ENCODE measurements at regions not wholly inside any gene's neighbourhood (a gene's known extent, or its start where the extent isn't known, plus 50 kb on each side); places are given as distances from the start of the nearest gene placed in this dataset.

- no peak overlapping the region for H4K8ac ChIP-seq (ENCODE audit: low read length)
- peak overlapping the region; percentile 77 for H3K9ac ChIP-seq (ENCODE audit: low read length)
- H3K23ac ChIP-seq (ENCODE audit: low read length in 2 of 2), result no peak overlapping the region
- H2BK120ac ChIP-seq (ENCODE audit: low read depth, low read length), result no peak overlapping the region
- no peaks in the 10 kb centered on the region for H3K9me3 ChIP-seq (ENCODE audit: control insufficient read depth, low read length)
- H2BK15ac ChIP-seq (ENCODE audit: low read depth, poor library complexity, severe bottlenecking), result no peak overlapping the region
- peak; percentile 95 for DNase-seq
- H3K18ac ChIP-seq (ENCODE audit: low read depth in 1 of 2, low read length in 2 of 2), result no peak overlapping the region
- no peaks in the 10 kb centered on the region for H3K27me3 ChIP-seq (ENCODE audit: control insufficient read depth in 1 of 2, insufficient read depth in 1 of 2, low read length in 2 of 2)
- peak overlapping the region; percentile 82 for H2BK5ac ChIP-seq (ENCODE audit: low read depth, low read length, poor library complexity, severe bottlenecking)
- WGBS, result 0% methylated on average over 1 of the region's 1 CpG
- no peak overlapping the region for H2AFZ ChIP-seq (ENCODE audit: low read depth, low read length)
- no peak overlapping the region for H3K14ac ChIP-seq (ENCODE audit: low read length in 2 of 2)
- H2AK5ac ChIP-seq (ENCODE audit: low read length, severe bottlenecking), result no peak overlapping the region
- no peak overlapping the region for H4K91ac ChIP-seq (ENCODE audit: low read length)
- no peak overlapping the region for H3K4ac ChIP-seq (ENCODE audit: low read depth in 1 of 2, low read length in 2 of 2)
- no peaks in the 10 kb centered on the region for H3K79me1 ChIP-seq (replicated peaks; ENCODE audit: low read length, poor library complexity, severe bottlenecking)
- peaks cover 3% of the 10 kb centered on the region for H3K4me1 ChIP-seq (ENCODE audit: control insufficient read depth, insufficient read depth, low read depth, low read length)
- peak overlapping the region in 1 of 2 experiments; percentile 20 for H3K4me3 ChIP-seq (ENCODE audit: insufficient read depth in 1 of 2, low read depth in 1 of 2, low read length in 2 of 2)
- no peak overlapping the region for H2BK12ac ChIP-seq (ENCODE audit: low read length in 2 of 2)
- no peak overlapping the region for H3K4me2 ChIP-seq (ENCODE audit: low read length, poor library complexity, severe bottlenecking)
- H3K27ac ChIP-seq (ENCODE audit: low read length, poor library complexity, severe bottlenecking), result peak overlapping the region; percentile 96
- no peaks in the 10 kb centered on the region for H3K36me3 ChIP-seq (ENCODE audit: control insufficient read depth in 1 of 2, insufficient read depth in 2 of 2, low read depth in 1 of 2, low read length in 2 of 2)
Measured at GRCh38 chr5:167699432-167699831, 592.0 kb upstream of the WWC1 start.

DNA sequence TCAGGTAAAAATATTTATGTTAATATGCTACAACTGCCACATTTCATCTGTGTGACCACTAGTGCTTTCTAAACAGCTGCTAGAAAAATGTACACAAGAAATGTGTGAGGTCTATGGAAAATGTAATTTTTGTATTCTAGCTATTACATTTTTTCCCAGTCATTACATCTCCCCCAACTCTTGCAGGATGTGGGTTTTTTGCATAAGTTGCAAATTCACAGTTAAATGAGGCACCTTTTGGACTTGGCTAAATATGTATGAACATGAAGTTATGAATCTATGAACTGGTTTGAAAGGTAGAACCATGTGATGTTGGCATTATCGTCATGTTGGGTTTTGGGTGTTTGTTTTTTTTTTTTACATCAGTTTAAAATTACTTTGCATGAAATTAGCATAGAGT is 590.4 kb upstream of the WWC1 start:
- no peak overlapping the region for H3K23ac ChIP-seq (ENCODE audit: low read length in 2 of 2)
- no peaks in the 10 kb centered on the region for H3K36me3 ChIP-seq (ENCODE audit: control insufficient read depth in 1 of 2, insufficient read depth in 2 of 2, low read depth in 1 of 2, low read length in 2 of 2)
- H3K9me3 ChIP-seq (ENCODE audit: control insufficient read depth, low read length), result no peaks in the 10 kb centered on the region
- no peak overlapping the region for H3K27ac ChIP-seq (ENCODE audit: low read length, poor library complexity, severe bottlenecking)
- WGBS, result 100% methylated on average over 1 of the region's 1 CpG
- H4K8ac ChIP-seq (ENCODE audit: low read length), result no peak overlapping the region
- H3K4me2 ChIP-seq (ENCODE audit: low read length, poor library complexity, severe bottlenecking), result no peak overlapping the region
- no peak overlapping the region for H2BK12ac ChIP-seq (ENCODE audit: low read length in 2 of 2)
- H2BK120ac ChIP-seq (ENCODE audit: low read depth, low read length), result no peak overlapping the region
- H3K18ac ChIP-seq (ENCODE audit: low read depth in 1 of 2, low read length in 2 of 2), result no peak overlapping the region
- no peak for DNase-seq
- H2BK5ac ChIP-seq (ENCODE audit: low read depth, low read length, poor library complexity, severe bottlenecking), result no peak overlapping the region
- H3K27me3 ChIP-seq (ENCODE audit: control insufficient read depth in 1 of 2, insufficient read depth in 1 of 2, low read length in 2 of 2), result no peaks in the 10 kb centered on the region
- no peak overlapping the region for H3K14ac ChIP-seq (ENCODE audit: low read length in 2 of 2)
- no peak overlapping the region for H2BK15ac ChIP-seq (ENCODE audit: low read depth, poor library complexity, severe bottlenecking)
- H4K91ac ChIP-seq (ENCODE audit: low read length), result no peak overlapping the region
- H2AFZ ChIP-seq (ENCODE audit: low read depth, low read length), result no peak overlapping the region
- H3K4me1 ChIP-seq (ENCODE audit: control insufficient read depth, insufficient read depth, low read depth, low read length), result peaks cover 3% of the 10 kb centered on the region
- H2AK5ac ChIP-seq (ENCODE audit: low read length, severe bottlenecking), result no peak overlapping the region
- no peak overlapping the region for H3K9ac ChIP-seq (ENCODE audit: low read length)
- H3K4me3 ChIP-seq (ENCODE audit: insufficient read depth in 1 of 2, low read depth in 1 of 2, low read length in 2 of 2), result no peak overlapping the region
- no peak overlapping the region for H3K4ac ChIP-seq (ENCODE audit: low read depth in 1 of 2, low read length in 2 of 2)
- H3K79me1 ChIP-seq (replicated peaks; ENCODE audit: low read length, poor library complexity, severe bottlenecking), result no peaks in the 10 kb centered on the region

- H2BK12ac ChIP-seq (ENCODE audit: low read length in 2 of 2), result no peak overlapping the region
- H2BK15ac ChIP-seq (ENCODE audit: low read depth, poor library complexity, severe bottlenecking), result no peak overlapping the region
- WGBS, result 100% methylated on average over 1 of the region's 2 CpGs
- peaks cover 3% of the 10 kb centered on the region for H3K4me1 ChIP-seq (ENCODE audit: control insufficient read depth, insufficient read depth, low read depth, low read length)
- H2AFZ ChIP-seq (ENCODE audit: low read depth, low read length), result no peak overlapping the region
- H3K9ac ChIP-seq (ENCODE audit: low read length), result no peak overlapping the region
- no peaks in the 10 kb centered on the region for H3K9me3 ChIP-seq (ENCODE audit: control insufficient read depth, low read length)
- H3K36me3 ChIP-seq (ENCODE audit: control insufficient read depth in 1 of 2, insufficient read depth in 2 of 2, low read depth in 1 of 2, low read length in 2 of 2), result no peaks in the 10 kb centered on the region
- no peak for DNase-seq
- H3K27me3 ChIP-seq (ENCODE audit: control insufficient read depth in 1 of 2, insufficient read depth in 1 of 2, low read length in 2 of 2), result no peaks in the 10 kb centered on the region
- H3K14ac ChIP-seq (ENCODE audit: low read length in 2 of 2), result no peak overlapping the region
- H2BK120ac ChIP-seq (ENCODE audit: low read depth, low read length), result no peak overlapping the region
- H4K91ac ChIP-seq (ENCODE audit: low read length), result no peak overlapping the region
- H3K4me3 ChIP-seq (ENCODE audit: insufficient read depth in 1 of 2, low read depth in 1 of 2, low read length in 2 of 2), result no peak overlapping the region
- no peak overlapping the region for H3K18ac ChIP-seq (ENCODE audit: low read depth in 1 of 2, low read length in 2 of 2)
- no peaks in the 10 kb centered on the region for H3K79me1 ChIP-seq (replicated peaks; ENCODE audit: low read length, poor library complexity, severe bottlenecking)
- H3K27ac ChIP-seq (ENCODE audit: low read length, poor library complexity, severe bottlenecking), result no peak overlapping the region
- no peak overlapping the region for H2AK5ac ChIP-seq (ENCODE audit: low read length, severe bottlenecking)
- no peak overlapping the region for H4K8ac ChIP-seq (ENCODE audit: low read length)
- no peak overlapping the region for H3K4me2 ChIP-seq (ENCODE audit: low read length, poor library complexity, severe bottlenecking)
- no peak overlapping the region for H2BK5ac ChIP-seq (ENCODE audit: low read depth, low read length, poor library complexity, severe bottlenecking)
- no peak overlapping the region for H3K4ac ChIP-seq (ENCODE audit: low read depth in 1 of 2, low read length in 2 of 2)
- no peak overlapping the region for H3K23ac ChIP-seq (ENCODE audit: low read length in 2 of 2)
Measured at GRCh38 chr5:167702014-167702413, 589.4 kb upstream of the WWC1 start.

DNA sequence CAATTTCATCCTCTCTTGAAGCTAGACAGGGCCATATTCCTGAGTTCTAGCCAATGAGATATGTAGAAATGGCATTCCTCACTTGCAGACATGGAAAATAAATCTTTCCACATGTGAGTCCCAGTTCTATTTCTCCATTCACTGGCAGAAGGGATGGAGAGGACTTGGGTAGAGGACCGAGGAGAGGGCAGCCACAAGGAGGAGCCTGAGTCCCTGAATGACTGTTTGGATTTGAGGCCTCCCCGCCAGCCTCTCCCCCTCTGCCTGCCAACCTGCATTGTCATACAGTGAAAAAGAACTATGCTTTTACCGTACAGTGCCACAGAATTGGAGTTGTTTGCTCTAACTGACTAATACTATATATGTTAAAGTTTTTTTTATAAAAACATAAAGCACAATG is 583.0 kb upstream of the WWC1 start:
- no peak overlapping the region for H2BK12ac ChIP-seq (ENCODE audit: low read length in 2 of 2)
- no peak for DNase-seq
- peaks cover 2% of the 10 kb centered on the region for H3K4me1 ChIP-seq (ENCODE audit: control insufficient read depth, insufficient read depth, low read depth, low read length)
- H2AK5ac ChIP-seq (ENCODE audit: low read length, severe bottlenecking), result no peak overlapping the region
- H3K79me1 ChIP-seq (replicated peaks; ENCODE audit: low read length, poor library complexity, severe bottlenecking), result no peaks in the 10 kb centered on the region
- no peak overlapping the region for H4K91ac ChIP-seq (ENCODE audit: low read length)
- H3K23ac ChIP-seq (ENCODE audit: low read length in 2 of 2), result no peak overlapping the region
- no peaks in the 10 kb centered on the region for H3K36me3 ChIP-seq (ENCODE audit: control insufficient read depth in 1 of 2, insufficient read depth in 2 of 2, low read depth in 1 of 2, low read length in 2 of 2)
- H2AFZ ChIP-seq (ENCODE audit: low read depth, low read length), result no peak overlapping the region
- H3K9ac ChIP-seq (ENCODE audit: low read length), result no peak overlapping the region
- H3K27me3 ChIP-seq (ENCODE audit: control insufficient read depth in 1 of 2, insufficient read depth in 1 of 2, low read length in 2 of 2), result no peaks in the 10 kb centered on the region
- H4K8ac ChIP-seq (ENCODE audit: low read length), result no peak overlapping the region
- no peak overlapping the region for H3K4me2 ChIP-seq (ENCODE audit: low read length, poor library complexity, severe bottlenecking)
- no peak overlapping the region for H2BK120ac ChIP-seq (ENCODE audit: low read depth, low read length)
- no peaks in the 10 kb centered on the region for H3K9me3 ChIP-seq (ENCODE audit: control insufficient read depth, low read length)
- WGBS, result 40% methylated on average over 1 of the region's 3 CpGs
- H3K4ac ChIP-seq (ENCODE audit: low read depth in 1 of 2, low read length in 2 of 2), result no peak overlapping the region
- no peak overlapping the region for H3K27ac ChIP-seq (ENCODE audit: low read length, poor library complexity, severe bottlenecking)
- no peak overlapping the region for H2BK15ac ChIP-seq (ENCODE audit: low read depth, poor library complexity, severe bottlenecking)
- H3K14ac ChIP-seq (ENCODE audit: low read length in 2 of 2), result no peak overlapping the region
- H2BK5ac ChIP-seq (ENCODE audit: low read depth, low read length, poor library complexity, severe bottlenecking), result no peak overlapping the region
- no peak overlapping the region for H3K4me3 ChIP-seq (ENCODE audit: insufficient read depth in 1 of 2, low read depth in 1 of 2, low read length in 2 of 2)
- no peak overlapping the region for H3K18ac ChIP-seq (ENCODE audit: low read depth in 1 of 2, low read length in 2 of 2)
